GM10248 (cell line): ENCODE measurements at regions not wholly inside any gene's neighbourhood (a gene's known extent, or its start where the extent isn't known, plus 50 kb on each side); places are given as distances from the start of the nearest gene placed in this dataset.

ENCODE experiments used
- CTCF ChIA-PET: fragments of 300-600 bp; sonication (Branson Sonifier 250); formaldehyde crosslinking; extraction: SDS; loops from one replicate; lab custom pipeline; 2021; ENCODE audit warnings: antibody characterized with exemption; lab: Yijun Ruan, JAX
- POLR2A ChIA-PET: fragments of 350-650 bp; sonication (Branson Sonifier 250); formaldehyde crosslinking; extraction: SDS; loops from one replicate; lab custom pipeline; 2020; ENCODE audit warnings: antibody characterized with exemption; lab: Yijun Ruan, JAX
- DNase-seq: peaks from one replicate; pipeline ENCODE4 v3.0.0; 2012; ENCODE audit errors: extremely low spot score
- CTCF ChIP-seq: IDR thresholded peaks from 2 replicates; pipeline ENCODE4 v1.5.1; 2012; ENCODE audit warnings: mild to moderate bottlenecking, low read depth; ENCODE audit errors: extremely low read depth, missing control alignments, control extremely low read depth

GRCh38 chr18:45324101-45324494 lies 291.2 kb upstream of the SLC14A2 start:
- DNase-seq: no peak
- ChIA-PET CTCF (interaction anchor here (0.8 kb wide), 1 partner anchor 33 kb away, joined by 3 read pairs; no protein-coding TSS in a partner anchor), POLR2A (no interaction called here)
- no peak for TF ChIP-seq CTCF

- ChIA-PET CTCF (interaction anchor here (0.8 to 1.2 kb wide), 2 partner anchors 21 to 32 kb away, joined by 3 read pairs; no protein-coding TSS in a partner anchor), POLR2A (no interaction called here)
- no peak for TF ChIP-seq CTCF
- DNase-seq: no peak
Observed at GRCh38 chr18:45324495-45325113, 290.7 kb upstream of the SLC14A2 start.

GRCh38 chr18:45325778-45326177 lies 289.5 kb upstream of the SLC14A2 start:
- no peak for TF ChIP-seq CTCF
- ChIA-PET POLR2A (no interaction called here), CTCF (interaction anchor here (1.2 kb wide), 1 partner anchor 20 kb away, joined by 3 read pairs; no protein-coding TSS in a partner anchor)
- DNase-seq: no peak

- ChIA-PET POLR2A (no interaction called here), CTCF (interaction anchor here (1.3 kb wide), 1 partner anchor 15 kb away, joined by 3 read pairs; no protein-coding TSS in a partner anchor)
- TF ChIP-seq CTCF: no peak
- no peak for DNase-seq
Observed at GRCh38 chr18:45326505-45326904, 288.8 kb upstream of the SLC14A2 start.

- CTCF ChIA-PET: interaction anchor here (1.5 kb wide), 1 partner anchor 10 kb away, joined by 3 read pairs; no protein-coding TSS in a partner anchor
- TF ChIP-seq CTCF: no peak
- POLR2A ChIA-PET: no interaction called here
- DNase-seq: no peak
Observed at GRCh38 chr18:45328296-45328695, 287.0 kb upstream of the SLC14A2 start.

- DNase-seq: no peak
- no peak for TF ChIP-seq CTCF
- POLR2A ChIA-PET: no interaction called here
- CTCF ChIA-PET: no interaction called here
Observed at GRCh38 chr18:45328811-45329210, 286.5 kb upstream of the SLC14A2 start.
